Activated naive CD4-positive, alpha-beta T cell treated with anti-CD3 and anti-CD28 coated beads, Interleukin-2, amount 50 U/mL, for 72 hours (primary cell): ENCODE measurements at regions not wholly inside any gene's neighbourhood (a gene's known extent, or its start where the extent isn't known, plus 50 kb on each side); places are given as distances from the start of the nearest gene placed in this dataset.

ENCODE experiments used
- ATAC-seq, 2 donors: fragments of 150-1000 bp; cut with Tn5 transposase; 2 replicates each; pipeline ENCODE4 v1.10.0; 2021; ENCODE audit warnings: mild to moderate bottlenecking in 2 of 2, moderate library complexity in 2 of 2
- DNase-seq, 2 donors: peaks; one replicate each; pipeline ENCODE4 v3.0.0; 2021 to 2022; ENCODE audit warnings: low spot score in 2 of 2
- H3K27ac Mint-ChIP-seq, 2 donors: one replicate each; pipeline ENCODE4 v1.8.0; 2022; ENCODE audit warnings: mild to moderate bottlenecking in 2 of 2, mixed read lengths in 2 of 2
- H3K36me3 Mint-ChIP-seq, 2 donors: one replicate each; pipeline ENCODE4 v1.8.0; 2022; ENCODE audit warnings: mixed read lengths in 2 of 2
- H3K9me3 Mint-ChIP-seq, 2 donors: one replicate each; pipeline ENCODE4 v1.8.0; 2022; ENCODE audit warnings: mixed read lengths in 2 of 2

DNA sequence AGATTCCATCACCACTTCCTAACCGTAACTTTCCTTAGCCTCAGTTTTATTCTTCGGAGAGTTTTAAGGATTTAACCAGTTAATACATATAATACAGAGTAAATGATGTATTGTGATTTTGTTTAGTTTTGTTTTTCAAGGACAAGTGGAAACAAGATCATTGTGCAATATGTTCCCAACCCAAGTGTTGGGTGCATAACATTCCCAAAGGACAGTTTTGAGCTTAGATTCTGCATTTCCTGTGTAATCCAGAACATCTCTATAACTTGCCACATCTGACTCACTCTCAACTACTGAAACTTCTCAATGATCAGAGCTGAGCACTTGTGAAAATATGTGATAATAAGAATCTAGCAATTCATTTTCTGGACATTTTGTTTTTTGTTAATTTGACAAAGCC is 466.1 kb upstream of the PPP2R3A start:
- no peak for ATAC-seq
- Mint-ChIP-seq H3K36me3 (no peaks in the 10 kb centered on the region), H3K27ac (no peak overlapping the region), H3K9me3 (peaks cover 0 to 11% of the 10 kb centered on the region in 2 donors)
- DNase-seq: no peak

DNA sequence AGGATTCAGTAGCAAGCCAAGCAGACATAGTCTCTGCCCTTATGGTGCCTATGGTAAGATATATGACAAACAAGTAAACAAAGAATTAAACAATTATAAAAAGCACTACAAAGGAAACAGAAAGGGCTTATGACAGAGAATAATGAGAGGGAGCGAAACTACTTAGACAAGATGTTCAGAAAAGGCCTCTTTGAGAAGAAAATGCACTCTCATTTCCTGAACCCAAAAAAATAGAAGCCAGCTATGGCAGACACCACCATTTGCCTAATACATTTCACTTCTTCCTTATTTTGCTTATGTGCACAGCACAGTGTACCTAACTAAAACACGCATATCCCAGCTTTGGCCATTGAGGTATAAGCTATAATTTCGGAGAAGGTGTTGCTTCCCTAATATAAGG is 465.5 kb upstream of the PPP2R3A start:
- H3K27ac Mint-ChIP-seq: no peak overlapping the region
- H3K9me3 Mint-ChIP-seq: peaks cover 0 to 11% of the 10 kb centered on the region in 2 donors
- ATAC-seq (no peak), DNase-seq (no peak)
- H3K36me3 Mint-ChIP-seq: no peaks in the 10 kb centered on the region

GRCh38 chr3:135503065-135503759 is 462.3 kb upstream of the PPP2R3A start:
- ATAC-seq (no peak), DNase-seq (no peak)
- H3K9me3 Mint-ChIP-seq: peaks cover 3 to 18% of the 10 kb centered on the region in 2 donors
- H3K36me3 Mint-ChIP-seq: no peaks in the 10 kb centered on the region
- H3K27ac Mint-ChIP-seq: no peak overlapping the region

GRCh38 chr3:135503760-135504686 is 461.5 kb upstream of the PPP2R3A start:
- peaks cover 4 to 19% of the 10 kb centered on the region in 2 donors for H3K9me3 Mint-ChIP-seq
- no peak overlapping the region for H3K27ac Mint-ChIP-seq
- no peak for ATAC-seq
- H3K36me3 Mint-ChIP-seq: no peaks in the 10 kb centered on the region
- peak in 1 of 2 donors; percentile 24 for DNase-seq

DNA sequence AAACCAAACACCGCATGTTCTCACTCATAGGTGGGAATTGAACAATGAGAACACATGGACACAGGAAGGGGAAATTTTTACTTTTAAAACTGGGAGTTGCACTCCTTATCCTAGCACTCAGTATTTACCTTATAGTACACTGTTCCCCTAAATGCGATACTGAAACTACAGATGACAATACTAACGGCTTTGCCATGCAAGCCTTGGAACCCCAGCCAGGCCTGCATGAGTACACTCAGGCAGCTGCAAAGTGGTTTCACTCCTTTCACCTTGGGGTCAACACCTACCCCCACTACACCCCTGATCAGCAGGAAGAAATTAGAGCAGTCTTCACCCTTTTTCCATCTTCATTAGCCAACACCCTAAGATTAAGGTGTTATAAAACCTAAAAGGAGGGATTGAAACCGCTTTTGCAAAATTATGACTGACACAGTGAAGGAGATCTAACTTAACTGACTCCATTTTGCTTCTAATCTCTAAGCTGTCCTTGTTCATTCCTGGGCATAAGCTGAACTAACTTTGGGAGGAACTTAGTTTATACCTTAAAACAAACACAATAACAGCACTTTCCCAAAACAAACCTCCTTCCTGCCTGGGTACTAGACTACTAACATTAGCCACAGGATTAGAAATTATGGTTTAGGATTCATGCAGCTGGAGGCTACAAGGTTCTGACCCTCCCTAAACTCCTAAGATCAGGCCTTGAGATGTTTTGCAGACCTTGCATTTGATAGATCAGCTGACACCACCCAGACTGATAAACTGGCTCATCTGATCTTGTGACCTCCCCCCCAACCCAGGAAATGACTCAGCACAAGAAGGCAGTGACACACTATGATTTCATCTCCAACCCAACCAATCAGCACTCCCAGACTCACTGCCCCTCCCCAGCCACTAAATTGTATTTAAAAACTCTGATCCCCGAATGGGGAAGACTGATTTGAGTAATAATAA is 452.1 kb upstream of the PPP2R3A start:
- DNase-seq: no peak
- peak overlapping the region in 1 of 2 donors; percentile 30 for H3K27ac Mint-ChIP-seq
- no peak for ATAC-seq
- H3K36me3 Mint-ChIP-seq: no peaks in the 10 kb centered on the region
- H3K9me3 Mint-ChIP-seq: peaks cover 0 to 13% of the 10 kb centered on the region in 2 donors

DNA sequence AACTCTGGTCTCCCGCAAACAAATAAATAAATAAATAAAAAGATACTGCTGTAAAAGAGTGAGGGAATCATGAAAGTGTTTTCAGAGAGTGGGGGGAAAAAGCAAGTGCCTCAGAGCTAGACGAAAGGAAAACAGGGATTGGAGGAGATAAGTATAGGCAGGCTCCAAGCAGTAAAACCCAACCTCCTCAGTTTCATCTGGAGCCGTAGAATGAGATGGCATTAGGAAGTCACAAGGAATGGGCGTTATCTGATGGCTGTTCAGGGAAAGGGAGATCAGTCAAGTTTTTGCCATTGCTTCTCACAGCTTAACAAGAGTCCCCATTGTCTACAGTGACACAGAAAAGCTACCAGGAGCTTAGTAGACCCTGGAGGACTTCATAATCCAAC is 451.5 kb upstream of the PPP2R3A start:
- no peak for ATAC-seq
- Mint-ChIP-seq H3K36me3 (no peaks in the 10 kb centered on the region), H3K9me3 (peaks cover 0 to 13% of the 10 kb centered on the region in 2 donors), H3K27ac (no peak overlapping the region)
- no peak for DNase-seq

DNA sequence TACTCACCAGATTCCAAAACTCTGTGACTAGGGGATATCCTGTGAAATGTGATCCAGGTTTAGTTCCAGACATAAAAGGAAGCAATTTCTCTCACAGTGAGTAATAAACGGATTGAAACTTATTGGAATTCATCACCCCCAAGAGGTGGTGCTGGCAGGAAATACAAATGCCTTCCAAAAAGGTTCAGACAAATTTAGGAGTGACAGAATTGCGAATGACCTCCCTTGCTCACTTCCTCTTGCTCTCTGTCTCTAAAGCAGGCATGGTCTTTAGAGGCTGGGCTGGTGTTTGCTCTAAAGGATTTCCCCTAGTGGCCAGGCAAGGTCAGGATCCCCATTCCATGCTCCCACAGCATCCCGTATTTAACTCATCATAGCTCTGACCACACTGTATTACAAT is 449.4 kb upstream of the PPP2R3A start:
- no peak for ATAC-seq
- H3K36me3 Mint-ChIP-seq: no peaks in the 10 kb centered on the region
- peaks cover 0 to 6% of the 10 kb centered on the region in 2 donors for H3K9me3 Mint-ChIP-seq
- no peak for DNase-seq
- no peak overlapping the region for H3K27ac Mint-ChIP-seq

DNA sequence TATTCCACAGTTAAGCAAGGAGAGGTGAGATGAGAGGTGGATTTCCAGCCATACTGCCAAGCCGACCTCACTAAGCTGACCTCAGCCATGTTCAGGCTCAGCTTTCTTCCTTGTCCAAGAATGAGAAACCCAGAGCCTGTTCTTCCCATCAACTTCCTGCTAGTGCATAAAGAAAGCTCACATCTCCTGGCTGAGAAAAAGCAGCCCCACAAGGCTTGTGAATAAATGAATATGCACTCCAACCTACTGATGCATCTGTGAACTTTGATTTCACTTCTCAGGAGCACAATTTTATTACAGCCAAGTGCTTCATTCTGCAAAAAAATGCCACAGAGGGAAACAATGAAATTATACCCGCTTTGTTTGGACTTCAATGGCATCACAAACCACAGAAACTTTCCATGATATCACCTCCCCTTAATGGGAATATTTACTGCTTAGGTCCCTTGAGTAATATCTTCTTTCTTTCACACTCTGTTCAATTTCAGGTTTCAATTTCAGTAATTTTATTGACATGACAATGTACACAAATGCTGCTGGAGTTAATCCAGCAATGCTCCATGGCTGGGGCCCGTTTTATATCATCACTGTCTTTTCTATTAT is 437.0 kb upstream of the PPP2R3A start:
- DNase-seq (no peak), ATAC-seq (no peak)
- no peaks in the 10 kb centered on the region for H3K36me3 Mint-ChIP-seq
- H3K27ac Mint-ChIP-seq: no peak overlapping the region
- H3K9me3 Mint-ChIP-seq: peaks cover 10 to 21% of the 10 kb centered on the region in 2 donors

DNA sequence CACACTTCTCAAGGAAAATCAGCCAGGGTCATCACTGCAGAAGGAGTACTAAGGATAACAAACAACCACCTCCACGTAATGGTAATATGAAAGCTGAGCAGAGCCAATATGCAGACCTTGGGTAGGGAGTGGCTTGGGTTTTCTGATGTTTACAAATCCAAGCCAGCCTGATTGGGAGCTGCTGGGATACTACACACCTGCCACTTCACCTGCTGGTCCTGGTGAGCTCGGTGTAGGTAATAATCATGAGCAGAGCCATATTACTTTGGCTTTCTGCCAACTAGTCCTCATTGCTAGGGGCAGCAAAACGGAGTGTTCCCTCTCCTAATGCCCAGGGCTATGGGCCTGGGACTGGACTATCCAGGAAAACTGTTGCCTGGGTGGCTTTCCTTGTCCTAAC is 433.5 kb upstream of the PPP2R3A start:
- DNase-seq (no peak), ATAC-seq (no peak)
- H3K9me3 Mint-ChIP-seq: peaks cover 15 to 17% of the 10 kb centered on the region in 2 donors
- no peaks in the 10 kb centered on the region for H3K36me3 Mint-ChIP-seq
- H3K27ac Mint-ChIP-seq: no peak overlapping the region

DNA sequence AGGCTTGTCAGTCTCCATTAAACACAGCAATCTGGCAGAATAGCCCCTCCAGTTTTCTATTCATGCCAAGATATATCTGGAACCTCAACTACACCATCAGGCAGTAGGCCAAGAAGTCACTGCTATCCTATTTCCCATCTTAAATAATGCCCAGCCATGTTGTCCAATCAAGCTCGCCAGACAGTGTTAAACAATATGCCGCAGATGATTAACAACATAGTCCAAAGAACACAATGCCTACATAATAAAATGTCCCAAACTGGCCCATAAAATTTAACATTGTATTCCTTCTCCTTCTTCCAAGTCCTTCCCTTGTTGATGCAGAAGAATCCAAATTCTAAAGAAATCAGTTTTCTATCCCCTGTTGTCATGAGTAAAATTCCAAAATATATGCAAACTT is 427.4 kb upstream of the PPP2R3A start:
- no peak for ATAC-seq
- Mint-ChIP-seq H3K27ac (no peak overlapping the region), H3K9me3 (peaks cover 0 to 12% of the 10 kb centered on the region in 2 donors), H3K36me3 (no peaks in the 10 kb centered on the region)
- DNase-seq: no peak

DNA sequence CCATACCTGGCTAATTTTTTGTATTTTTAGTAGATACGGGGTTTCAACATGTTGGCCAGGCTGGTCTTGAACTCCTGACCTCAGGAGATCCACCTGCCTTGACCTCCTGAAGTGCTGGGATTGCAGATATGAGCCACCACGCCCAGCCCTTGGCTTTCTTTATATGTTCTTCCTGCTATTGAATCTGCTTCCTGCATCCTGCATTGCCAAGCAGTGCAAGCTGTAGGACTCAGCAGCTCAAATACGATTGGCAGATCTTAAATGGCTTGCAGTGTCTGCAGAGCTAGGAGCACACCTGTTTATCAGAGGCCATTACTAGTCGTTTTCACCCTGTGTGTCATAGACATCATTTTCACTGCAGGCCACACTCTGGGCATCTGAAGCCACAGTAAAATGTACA is 426.2 kb upstream of the PPP2R3A start:
- no peak overlapping the region for H3K27ac Mint-ChIP-seq
- H3K9me3 Mint-ChIP-seq: peaks cover 0 to 15% of the 10 kb centered on the region in 2 donors
- H3K36me3 Mint-ChIP-seq: no peaks in the 10 kb centered on the region
- no peak for ATAC-seq
- DNase-seq: no peak

DNA sequence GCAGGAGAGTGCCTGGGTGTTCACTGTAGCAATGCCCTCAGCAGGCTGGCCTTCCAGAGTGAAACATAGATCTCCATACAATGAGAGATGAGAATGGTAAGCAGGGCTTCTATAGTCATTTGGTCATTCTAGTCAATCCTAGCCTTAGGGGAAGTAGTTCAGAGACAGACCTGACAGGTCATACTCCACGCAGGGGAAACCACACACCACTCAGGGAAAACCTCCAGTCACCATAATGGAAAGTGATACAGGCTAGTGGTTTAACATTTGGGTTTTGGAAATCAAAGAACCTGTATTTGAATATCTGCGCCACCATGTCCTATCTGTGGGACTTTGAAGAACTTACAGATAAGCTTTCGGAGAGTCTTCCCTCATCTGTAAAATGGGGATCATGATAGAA is 425.7 kb upstream of the PPP2R3A start:
- no peak for ATAC-seq
- Mint-ChIP-seq H3K27ac (no peak overlapping the region), H3K36me3 (no peaks in the 10 kb centered on the region), H3K9me3 (peaks cover 0 to 15% of the 10 kb centered on the region in 2 donors)
- no peak for DNase-seq

DNA sequence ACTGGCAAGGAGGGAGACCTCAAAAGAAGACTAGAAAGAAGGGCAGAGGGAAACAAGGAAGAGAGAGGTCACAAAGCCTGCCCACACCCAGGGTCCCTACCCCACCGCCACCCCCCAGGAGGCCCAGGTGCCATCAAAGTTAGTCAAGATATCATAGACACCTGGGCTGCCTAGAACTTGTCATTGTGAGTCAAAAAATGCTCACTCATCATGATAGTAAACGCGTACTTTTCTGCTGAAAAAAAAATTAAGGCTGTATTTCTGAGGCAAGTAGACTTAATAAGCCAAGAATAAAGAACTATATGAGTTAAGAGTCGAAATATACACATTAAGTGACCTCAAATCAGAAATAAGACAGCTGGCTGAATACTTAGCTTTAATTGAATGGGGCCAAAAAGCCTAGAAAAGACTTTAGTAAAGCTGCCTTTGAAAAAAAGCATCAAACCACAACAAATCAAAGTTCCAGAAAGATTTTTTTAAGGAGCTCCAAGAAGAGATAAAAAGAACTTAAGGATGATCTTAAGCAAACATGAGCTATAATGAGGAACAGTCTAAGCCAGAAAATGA is 415.5 kb upstream of the PPP2R3A start:
- H3K36me3 Mint-ChIP-seq: no peaks in the 10 kb centered on the region
- ATAC-seq (no peak), DNase-seq (no peak)
- peaks cover 4 to 7% of the 10 kb centered on the region in 2 donors for H3K9me3 Mint-ChIP-seq
- H3K27ac Mint-ChIP-seq: no peak overlapping the region

DNA sequence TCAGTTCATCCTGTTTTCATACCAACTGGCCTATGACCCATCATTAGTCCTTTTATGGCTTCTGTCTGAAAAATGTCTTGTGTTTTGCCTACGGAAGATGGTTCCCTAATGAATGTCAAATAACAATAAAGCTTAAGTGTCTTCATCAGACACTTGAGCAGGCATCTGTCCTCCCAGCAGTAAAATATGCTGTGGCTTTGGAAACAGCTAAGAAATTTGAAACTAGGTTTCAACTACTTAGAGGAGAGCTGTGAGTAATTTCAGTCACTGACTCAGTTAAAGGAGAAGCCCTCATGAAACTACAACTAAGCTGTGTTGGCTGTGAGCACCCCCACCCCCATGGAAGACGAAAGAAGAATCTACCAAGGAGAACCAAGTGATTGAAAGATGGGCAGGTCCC is 409.4 kb upstream of the PPP2R3A start:
- DNase-seq: no peak
- Mint-ChIP-seq H3K27ac (no peak overlapping the region), H3K9me3 (peaks cover 0 to 4% of the 10 kb centered on the region in 2 donors), H3K36me3 (no peaks in the 10 kb centered on the region)
- peak in 1 of 2 donors; percentile 38 for ATAC-seq

DNA sequence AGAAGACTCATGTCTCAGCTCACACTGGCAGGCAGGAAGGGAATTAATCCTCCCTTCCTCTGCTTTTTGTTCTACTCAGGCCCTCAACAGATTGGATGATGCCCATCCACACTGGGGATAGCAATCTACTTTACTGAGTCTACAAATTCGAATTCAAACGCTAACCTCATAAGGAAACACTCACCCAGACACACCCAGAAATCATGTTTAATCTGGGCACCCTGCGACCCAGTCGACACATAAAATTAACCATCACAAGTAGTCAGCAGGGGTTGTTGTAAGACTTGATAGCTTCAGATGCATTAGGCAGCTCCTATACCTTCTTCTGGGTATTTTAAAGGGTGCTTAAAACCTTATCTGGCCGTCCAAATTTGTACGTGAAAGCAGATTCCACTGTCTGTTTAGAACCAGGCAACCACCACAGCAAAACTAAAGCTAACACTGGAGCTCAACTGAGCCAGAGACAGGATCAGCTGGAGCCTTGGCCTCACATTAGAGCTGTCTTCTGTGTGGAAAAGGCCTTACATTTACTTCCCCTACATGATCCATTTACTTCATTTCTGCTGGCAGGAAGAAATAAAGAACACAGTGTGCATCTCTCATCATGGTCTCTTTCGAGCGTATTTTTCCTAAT is 407.3 kb upstream of the PPP2R3A start:
- DNase-seq (no peak), ATAC-seq (no peak)
- Mint-ChIP-seq H3K9me3 (peaks cover 0 to 8% of the 10 kb centered on the region in 2 donors), H3K27ac (no peak overlapping the region), H3K36me3 (no peaks in the 10 kb centered on the region)

- peaks cover 0 to 6% of the 10 kb centered on the region in 2 donors for H3K9me3 Mint-ChIP-seq
Observed at GRCh38 chr3:135558906-135559305, 406.6 kb upstream of the PPP2R3A start.

More at GRCh38 chr3:135558906-135559305, 406.6 kb upstream of the PPP2R3A start:
- Mint-ChIP-seq H3K36me3 (no peaks in the 10 kb centered on the region), H3K27ac (no peak overlapping the region)
- DNase-seq: no peak
- ATAC-seq: no peak
